NCI-H748 treated with DMSO at 0.1 percent for 48 hours (cell line): ENCODE measurements at regions not wholly inside any gene's neighbourhood (a gene's known extent, or its start where the extent isn't known, plus 50 kb on each side); places are given as distances from the start of the nearest gene placed in this dataset.

Experiments used
- DNase-seq: peaks from one replicate; lab custom pipeline; 2025; lab: John Stamatoyannopoulos, UW

GRCh38 chr4:27514711-27515110 is 654.1 kb downstream of the STIM2 start:
- DNase-seq: no peak

- DNase-seq: no peak
These were observed 654.5 kb downstream of the STIM2 start for GRCh38 chr4:27515140-27515539.

GRCh38 chr4:27518876-27519275 is 658.2 kb downstream of the STIM2 start:
- DNase-seq: no peak

GRCh38 chr4:27524224-27524623 is 663.6 kb downstream of the STIM2 start:
- no peak for DNase-seq

- DNase-seq: no peak
These were observed 673.8 kb downstream of the STIM2 start for GRCh38 chr4:27534488-27534887.

- no peak for DNase-seq
These were observed 707.8 kb downstream of the STIM2 start for GRCh38 chr4:27568236-27568951.

GRCh38 chr4:27568952-27569319 is 708.3 kb downstream of the STIM2 start:
- no peak for DNase-seq

- DNase-seq: no peak
These were observed 714.1 kb downstream of the STIM2 start for GRCh38 chr4:27574743-27575142.

GRCh38 chr4:27577951-27578350 is 717.3 kb downstream of the STIM2 start:
- no peak for DNase-seq

GRCh38 chr4:27592738-27593137 is 732.1 kb downstream of the STIM2 start:
- no peak for DNase-seq

GRCh38 chr4:27594922-27595321 is 734.3 kb downstream of the STIM2 start:
- DNase-seq: no peak

GRCh38 chr4:27595571-27596360 is 735.1 kb downstream of the STIM2 start:
- DNase-seq: no peak

- no peak for DNase-seq
These were observed 741.5 kb downstream of the STIM2 start for GRCh38 chr4:27602172-27602571.

GRCh38 chr4:27604692-27605091 is 744.1 kb downstream of the STIM2 start:
- no peak for DNase-seq

GRCh38 chr4:27616166-27616565 is 755.5 kb downstream of the STIM2 start:
- DNase-seq: no peak

GRCh38 chr4:27619435-27619834 is 758.8 kb downstream of the STIM2 start:
- no peak for DNase-seq

GRCh38 chr4:27620886-27621285 is 760.2 kb downstream of the STIM2 start:
- no peak for DNase-seq

- DNase-seq: no peak
These were observed 764.1 kb downstream of the STIM2 start for GRCh38 chr4:27624749-27625148.

- DNase-seq: no peak
These were observed 768.0 kb downstream of the STIM2 start for GRCh38 chr4:27628609-27629008.

GRCh38 chr4:27629532-27630225 is 769.0 kb downstream of the STIM2 start:
- no peak for DNase-seq

GRCh38 chr4:27635936-27636913 is 775.6 kb downstream of the STIM2 start:
- no peak for DNase-seq
